Activated naive CD8-positive, alpha-beta T cell treated with anti-CD3 and anti-CD28 coated beads, Interleukin-2, amount 50 U/mL, for 24 hours (primary cell): ENCODE measurements at regions not wholly inside any gene's neighbourhood (a gene's known extent, or its start where the extent isn't known, plus 50 kb on each side); places are given as distances from the start of the nearest gene placed in this dataset.

Source experiments
- ATAC-seq: fragments of 150-1000 bp; cut with Tn5 transposase; one replicate; pipeline ENCODE4 v1.10.0; 2021
- DNase-seq: peaks from one replicate; pipeline ENCODE4 v3.0.0; 2021
- H3K27ac Mint-ChIP-seq: one replicate; pipeline ENCODE4 v1.8.0; 2021; ENCODE audit warnings: mild to moderate bottlenecking, mixed read lengths
- H3K27me3 Mint-ChIP-seq: one replicate; pipeline ENCODE4 v1.8.0; 2021; ENCODE audit warnings: mixed read lengths
- H3K36me3 Mint-ChIP-seq: one replicate; pipeline ENCODE4 v1.8.0; 2021; ENCODE audit warnings: low read depth, mixed read lengths
- H3K4me1 Mint-ChIP-seq: one replicate; pipeline ENCODE4 v1.8.0; 2021; ENCODE audit warnings: mixed read lengths
- H3K4me3 Mint-ChIP-seq: one replicate; pipeline ENCODE4 v1.8.0; 2021; ENCODE audit warnings: mild to moderate bottlenecking, moderate library complexity, mixed read lengths
- H3K9me3 Mint-ChIP-seq: one replicate; pipeline ENCODE4 v1.8.0; 2021; ENCODE audit warnings: mixed read lengths

- Mint-ChIP-seq H3K4me1 (peaks cover 1% of the 10 kb centered on the region), H3K9me3 (peaks cover 5% of the 10 kb centered on the region), H3K27ac (no peak overlapping the region), H3K36me3 (no peaks in the 10 kb centered on the region), H3K4me3 (no peak overlapping the region), H3K27me3 (no peaks in the 10 kb centered on the region)
- DNase-seq (no peak), ATAC-seq (no peak)
Observed at GRCh38 chr1:168871531-168871930, 142.5 kb upstream of the DPT start.

DNA sequence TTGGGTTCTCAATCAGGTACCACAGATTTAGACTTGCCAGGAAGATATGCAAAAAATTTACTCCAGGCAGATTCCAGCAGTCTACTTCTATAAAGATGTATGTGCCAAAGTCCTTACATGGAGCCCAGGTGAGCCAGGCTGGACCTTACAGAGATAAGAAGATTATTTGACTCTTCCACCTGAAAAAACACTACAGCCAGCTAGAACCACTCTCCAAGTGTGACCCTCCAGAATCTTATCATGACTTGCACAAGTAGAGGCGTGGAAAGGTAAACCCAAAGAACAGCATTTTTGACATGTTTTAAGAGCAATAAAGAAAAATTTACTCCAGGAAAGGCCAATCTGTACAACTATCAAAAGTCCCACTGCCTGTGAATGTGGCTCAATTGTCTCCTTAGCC, 146.8 kb upstream of the DPT start:
- Mint-ChIP-seq H3K36me3 (no peaks in the 10 kb centered on the region), H3K4me3 (no peak overlapping the region), H3K9me3 (peaks cover 5% of the 10 kb centered on the region), H3K27ac (no peak overlapping the region), H3K4me1 (no peaks in the 10 kb centered on the region), H3K27me3 (no peaks in the 10 kb centered on the region)
- DNase-seq (no peak), ATAC-seq (no peak)

- ATAC-seq (no peak), DNase-seq (no peak)
- Mint-ChIP-seq H3K36me3 (no peaks in the 10 kb centered on the region), H3K27ac (no peak overlapping the region), H3K4me1 (no peaks in the 10 kb centered on the region), H3K9me3 (peaks cover 5% of the 10 kb centered on the region), H3K4me3 (no peak overlapping the region), H3K27me3 (no peaks in the 10 kb centered on the region)
Observed at GRCh38 chr1:168876830-168877229, 147.8 kb upstream of the DPT start.

DNA sequence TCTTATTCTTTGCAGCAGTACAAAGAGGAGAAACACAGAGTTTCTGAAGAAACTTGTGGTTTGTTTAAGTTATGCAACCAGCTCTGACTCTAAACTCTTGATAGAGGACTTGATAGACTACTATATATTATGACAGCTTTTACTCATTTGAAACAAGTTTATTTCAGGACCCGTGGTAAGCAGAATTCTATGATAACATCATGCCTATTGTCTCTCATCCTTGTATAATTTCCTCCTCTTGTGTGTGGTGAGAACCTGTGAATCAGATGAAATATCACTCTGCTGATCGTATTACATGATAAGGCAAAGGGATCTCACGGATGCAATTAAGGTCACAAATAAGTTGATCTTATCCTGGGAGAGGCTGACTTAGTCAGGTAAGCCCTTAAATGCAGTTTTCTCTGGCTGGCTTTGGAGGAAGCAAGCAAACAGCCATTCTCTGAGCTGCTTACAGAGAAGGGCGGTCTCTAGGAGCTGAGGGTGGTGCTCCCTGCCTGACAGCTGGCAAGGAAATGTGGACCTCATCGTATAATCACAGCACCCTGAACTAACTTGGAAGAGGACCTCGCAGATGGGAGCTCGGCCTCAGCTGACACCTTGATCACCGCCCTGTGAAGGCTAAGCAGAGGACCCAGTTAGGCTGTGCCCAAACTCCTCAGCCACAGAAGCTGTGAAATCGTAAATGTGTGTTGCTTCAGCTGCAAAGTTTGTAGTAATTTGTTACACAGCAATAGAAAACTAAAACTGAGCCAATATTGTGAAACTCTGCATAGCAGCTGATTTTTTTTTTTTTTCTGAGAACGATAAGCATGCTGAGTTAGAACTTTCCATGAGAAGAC, 151.1 kb upstream of the DPT start:
- Mint-ChIP-seq H3K9me3 (no peaks in the 10 kb centered on the region), H3K27ac (no peak overlapping the region), H3K27me3 (peaks cover 3% of the 10 kb centered on the region), H3K4me1 (no peaks in the 10 kb centered on the region), H3K36me3 (peaks cover 2% of the 10 kb centered on the region), H3K4me3 (no peak overlapping the region)
- no peak for ATAC-seq
- DNase-seq = no peak

- Mint-ChIP-seq H3K36me3 (peaks cover 2% of the 10 kb centered on the region), H3K27me3 (peaks cover 3% of the 10 kb centered on the region), H3K4me1 (no peaks in the 10 kb centered on the region), H3K4me3 (no peak overlapping the region), H3K27ac (no peak overlapping the region), H3K9me3 (no peaks in the 10 kb centered on the region)
- DNase-seq (no peak), ATAC-seq (no peak)
Observed at GRCh38 chr1:168881656-168882260, 152.8 kb upstream of the DPT start.

GRCh38 chr1:168887381-168887780, 158.4 kb upstream of the DPT start:
- ATAC-seq (no peak), DNase-seq (no peak)
- Mint-ChIP-seq H3K36me3 (peaks cover 2% of the 10 kb centered on the region), H3K9me3 (no peaks in the 10 kb centered on the region), H3K27me3 (peaks cover 3% of the 10 kb centered on the region), H3K4me3 (no peak overlapping the region), H3K27ac (no peak overlapping the region), H3K4me1 (no peaks in the 10 kb centered on the region)

GRCh38 chr1:168888418-168888817, 159.4 kb upstream of the DPT start:
- H3K4me1 Mint-ChIP-seq = no peaks in the 10 kb centered on the region
- H3K9me3 Mint-ChIP-seq = no peaks in the 10 kb centered on the region
- H3K27ac Mint-ChIP-seq = no peak overlapping the region

GRCh38 chr1:168892931-168893330, 163.9 kb upstream of the DPT start:
- Mint-ChIP-seq H3K27ac (no peak overlapping the region), H3K27me3 (peaks cover 23% of the 10 kb centered on the region), H3K4me3 (no peak overlapping the region), H3K4me1 (no peaks in the 10 kb centered on the region), H3K36me3 (no peaks in the 10 kb centered on the region), H3K9me3 (no peaks in the 10 kb centered on the region)
- no peak for DNase-seq
- no peak for ATAC-seq

More at GRCh38 chr1:168888418-168888817, 159.4 kb upstream of the DPT start:
- DNase-seq (no peak), ATAC-seq (no peak)
- peaks cover 3% of the 10 kb centered on the region for H3K27me3 Mint-ChIP-seq
- H3K36me3 Mint-ChIP-seq = peaks cover 2% of the 10 kb centered on the region
- H3K4me3 Mint-ChIP-seq = no peak overlapping the region

- peaks cover 23% of the 10 kb centered on the region for H3K27me3 Mint-ChIP-seq
- H3K4me3 Mint-ChIP-seq = no peak overlapping the region
- H3K27ac Mint-ChIP-seq = no peak overlapping the region
- no peaks in the 10 kb centered on the region for H3K9me3 Mint-ChIP-seq
- ATAC-seq (no peak), DNase-seq (no peak)
- H3K36me3 Mint-ChIP-seq = no peaks in the 10 kb centered on the region
- H3K4me1 Mint-ChIP-seq = no peaks in the 10 kb centered on the region
Observed at GRCh38 chr1:168893359-168893801, 164.4 kb upstream of the DPT start.

DNA sequence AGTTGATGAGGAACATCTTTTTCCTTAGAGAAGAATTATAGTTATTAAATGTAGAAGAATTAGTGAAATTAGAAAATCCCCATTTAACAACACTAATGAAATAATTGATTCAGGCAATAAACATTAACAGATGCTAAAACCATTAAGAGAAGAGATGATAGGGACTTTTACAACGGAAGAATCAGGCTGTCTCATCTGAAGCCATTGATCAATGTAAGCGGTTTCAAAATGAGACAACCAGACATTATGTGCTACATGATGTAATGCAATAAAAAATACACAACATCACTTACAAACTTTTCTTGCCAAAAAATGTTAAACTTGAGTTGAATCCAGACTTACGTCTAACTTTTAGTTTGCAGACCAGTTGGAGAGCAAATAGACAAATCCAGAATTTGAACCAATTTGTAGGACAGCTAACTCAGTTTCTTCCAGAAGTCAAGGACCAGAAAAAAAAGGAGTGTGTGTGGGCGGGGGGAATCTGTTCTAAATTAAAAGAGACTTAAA, 165.4 kb upstream of the DPT start:
- DNase-seq (no peak), ATAC-seq (no peak)
- Mint-ChIP-seq H3K36me3 (no peaks in the 10 kb centered on the region), H3K27me3 (peaks cover 30% of the 10 kb centered on the region), H3K4me3 (no peak overlapping the region), H3K9me3 (no peaks in the 10 kb centered on the region), H3K27ac (no peak overlapping the region), H3K4me1 (no peaks in the 10 kb centered on the region)

GRCh38 chr1:168897249-168897648, 168.2 kb upstream of the DPT start:
- ATAC-seq (no peak), DNase-seq (no peak)
- Mint-ChIP-seq H3K9me3 (no peaks in the 10 kb centered on the region), H3K36me3 (no peaks in the 10 kb centered on the region), H3K27me3 (peaks cover 33% of the 10 kb centered on the region), H3K27ac (no peak overlapping the region), H3K4me1 (no peaks in the 10 kb centered on the region), H3K4me3 (no peak overlapping the region)

DNA sequence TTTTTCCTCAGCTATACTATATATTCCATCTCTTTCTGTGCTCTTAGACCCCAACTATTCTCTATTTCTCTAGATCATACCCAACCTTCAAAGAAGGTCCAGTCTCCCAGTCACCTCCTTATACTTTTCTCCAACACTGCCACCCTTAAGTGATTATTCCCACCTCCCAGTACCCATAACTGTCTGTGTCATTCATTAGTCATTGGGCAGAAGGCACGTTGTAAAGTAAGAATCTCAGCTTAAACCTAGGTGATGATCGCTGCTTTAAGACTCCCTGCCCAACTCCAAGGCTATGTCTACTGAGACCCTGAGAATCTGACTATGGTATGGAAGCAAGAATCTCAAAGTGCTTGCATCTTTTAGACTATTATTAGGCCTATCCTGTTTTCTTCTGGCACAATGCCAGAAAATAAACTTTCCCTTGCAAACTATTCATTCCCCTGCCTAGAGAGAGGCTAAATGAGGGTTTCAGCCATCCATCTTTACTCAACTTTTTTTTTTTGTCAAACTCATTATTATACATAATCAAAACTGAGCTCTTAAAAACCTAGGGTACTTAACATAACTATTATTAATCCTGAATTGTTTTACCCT, 174.3 kb upstream of the DPT start:
- no peaks in the 10 kb centered on the region for H3K9me3 Mint-ChIP-seq
- no peak overlapping the region for H3K27ac Mint-ChIP-seq
- no peaks in the 10 kb centered on the region for H3K4me1 Mint-ChIP-seq
- H3K27me3 Mint-ChIP-seq = peaks cover 12% of the 10 kb centered on the region
- H3K36me3 Mint-ChIP-seq = no peaks in the 10 kb centered on the region
- no peak for ATAC-seq
- DNase-seq = no peak
- H3K4me3 Mint-ChIP-seq = no peak overlapping the region

DNA sequence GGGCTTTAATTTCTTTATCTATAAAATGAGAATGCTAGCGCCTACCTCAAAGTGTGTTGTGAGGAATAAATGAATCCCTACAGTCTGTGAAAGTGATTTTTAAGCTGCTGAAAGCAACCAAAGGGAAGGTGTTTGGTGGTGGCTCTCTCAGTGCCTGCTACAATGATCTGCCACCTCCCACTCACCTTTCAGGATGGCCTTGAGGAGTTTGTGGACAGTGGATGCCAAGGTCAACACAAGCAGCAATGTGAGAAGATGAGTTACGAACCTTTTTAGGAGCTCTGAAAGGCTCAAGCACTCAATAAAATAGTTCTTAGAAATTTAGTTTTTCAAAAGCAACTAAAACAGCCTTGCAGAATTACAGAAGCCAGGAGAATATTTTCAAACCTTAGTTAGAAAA, 176.6 kb upstream of the DPT start:
- Mint-ChIP-seq H3K36me3 (no peaks in the 10 kb centered on the region), H3K4me3 (no peak overlapping the region), H3K9me3 (no peaks in the 10 kb centered on the region), H3K4me1 (no peaks in the 10 kb centered on the region), H3K27me3 (peaks cover 7% of the 10 kb centered on the region), H3K27ac (no peak overlapping the region)
- no peak for ATAC-seq
- DNase-seq = no peak

DNA sequence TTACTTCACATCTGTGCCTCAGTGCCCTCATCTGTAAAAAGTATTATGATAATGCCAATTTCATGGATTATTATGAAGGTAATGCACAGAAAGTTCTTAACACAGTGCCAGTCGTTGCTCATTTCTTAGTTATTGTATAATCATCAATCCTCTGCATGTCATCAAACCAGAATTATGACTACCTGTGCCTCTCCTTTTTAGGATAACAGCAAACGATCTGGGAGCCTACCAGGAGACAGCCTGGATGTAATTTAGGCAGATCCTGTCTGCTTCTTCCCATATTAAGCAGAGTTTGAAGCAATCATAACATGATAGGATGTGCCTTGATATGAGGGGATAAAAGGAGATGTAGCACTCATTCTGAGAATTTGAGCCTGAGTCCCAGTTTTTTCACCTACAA, 177.4 kb upstream of the DPT start:
- no peaks in the 10 kb centered on the region for H3K9me3 Mint-ChIP-seq
- ATAC-seq (no peak), DNase-seq (no peak)
- no peaks in the 10 kb centered on the region for H3K36me3 Mint-ChIP-seq
- H3K27ac Mint-ChIP-seq = no peak overlapping the region
- no peak overlapping the region for H3K4me3 Mint-ChIP-seq
- no peaks in the 10 kb centered on the region for H3K4me1 Mint-ChIP-seq
- peaks cover 4% of the 10 kb centered on the region for H3K27me3 Mint-ChIP-seq

- Mint-ChIP-seq H3K27me3 (peaks cover 4% of the 10 kb centered on the region), H3K27ac (no peak overlapping the region), H3K4me3 (no peak overlapping the region), H3K9me3 (no peaks in the 10 kb centered on the region), H3K36me3 (no peaks in the 10 kb centered on the region), H3K4me1 (no peaks in the 10 kb centered on the region)
- no peak for ATAC-seq
- DNase-seq = no peak
Observed at GRCh38 chr1:168907053-168907452, 178.0 kb upstream of the DPT start.
